A549 (cell line): ENCODE measurements at regions not wholly inside any gene's neighbourhood (a gene's known extent, or its start where the extent isn't known, plus 50 kb on each side); places are given as distances from the start of the nearest gene placed in this dataset.

Experiments used
- ATAC-seq, 2 experiments: fragments of 200-7000 bp in 1 of 2; fragments of >200 bp in 1 of 2; cut with Nextera tagmentation in 1 of 2; cut with Tn5 transposase in 1 of 2; 3 replicates each; pipeline versions ENCODE4 v1.8.0 to v1.9.1; 2018 to 2020; ENCODE audit warnings: mild to moderate bottlenecking in 1 of 2, moderate library complexity in 1 of 2
- CTCF ChIA-PET: fragments of 300-600 bp; sonication (Branson Sonifier 250); formaldehyde crosslinking; extraction: SDS; loops from one replicate; lab custom pipeline; 2021; ENCODE audit warnings: antibody characterized with exemption, inconsistent platforms; lab: Yijun Ruan, JAX
- POLR2A ChIA-PET: fragments of 350-600 bp; formaldehyde crosslinking; extraction: SDS; loops from one replicate; lab custom pipeline; 2021; ENCODE audit warnings: antibody characterized with exemption, inconsistent platforms; lab: Yijun Ruan, JAX
- DNase-seq, 2 experiments: peaks; one replicate each; pipeline versions ENCODE4 v3.0.0 to v3.0.0-alpha.2; 2011 to 2016; ENCODE audit warnings: low read depth in 1 of 2, low spot score in 1 of 2
- FAIRE-seq: peaks from 2 replicates; lab custom pipeline; 2011; peaks lifted over from hg19 to GRCh38; lab: Jason Lieb, UNC
- H3K27ac ChIP-seq, 2 experiments: fragments of >200 bp; sonication (Bioruptor Twin); formaldehyde crosslinking; 3 replicates each; pipeline ENCODE4 v1.5.1; 2016 to 2017
- H3K4me1 ChIP-seq: fragments of >200 bp; sonication (Bioruptor Twin); formaldehyde crosslinking; 3 replicates; pipeline ENCODE4 v1.6.1; 2016
- H3K4me2 ChIP-seq: fragments of >200 bp; sonication (Bioruptor Twin); formaldehyde crosslinking; 3 replicates; pipeline ENCODE4 v1.6.1; 2016
- H3K4me3 ChIP-seq: fragments of >200 bp; sonication (Bioruptor Twin); formaldehyde crosslinking; 3 replicates; pipeline ENCODE4 v1.5.1; 2016
- H3K9me3 ChIP-seq: fragments of >200 bp; sonication (Bioruptor Twin); formaldehyde crosslinking; 3 replicates; pipeline ENCODE4 v1.6.1; 2016
- CBX2 ChIP-seq: fragments of 200-600 bp; sonication (generic); IDR thresholded peaks from 2 replicates; pipeline ENCODE4 v1.6.1; 2016; ENCODE audit warnings: low read depth, mild to moderate bottlenecking, borderline replicate concordance
- EHMT2 ChIP-seq: fragments of 200-600 bp; sonication (generic); IDR thresholded peaks from 2 replicates; pipeline ENCODE4 v1.6.1; 2016; ENCODE audit warnings: antibody characterized with exemption, low read depth, mild to moderate bottlenecking, moderate library complexity
- EP300 ChIP-seq, 2 experiments: fragments of >200 bp; sonication (Bioruptor Twin); formaldehyde crosslinking; IDR thresholded peaks; 2 replicates in 1 of 2; 3 replicates in 1 of 2; pipeline ENCODE4 v1.6.1; 2016 to 2017
- FOXS1 ChIP-seq: fragments of 250-450 bp; sonication (Bioruptor Pico); IDR thresholded peaks from 2 replicates; pipeline ENCODE4 v1.5.0; 2020; ENCODE audit warnings: mild to moderate bottlenecking, moderate library complexity
- GATA3 ChIP-seq: IDR thresholded peaks from 2 replicates; pipeline ENCODE4 v1.6.1; 2012; ENCODE audit warnings: borderline replicate concordance
- NPAS2 ChIP-seq: fragments of 250-450 bp; sonication (Bioruptor Pico); IDR thresholded peaks from 2 replicates; pipeline ENCODE4 v1.8.0; 2022; ENCODE audit warnings: mild to moderate bottlenecking, moderate library complexity, borderline replicate concordance
- PHF8 ChIP-seq: fragments of 200-600 bp; sonication (generic); IDR thresholded peaks from 2 replicates; pipeline ENCODE4 v1.6.1; 2016; ENCODE audit warnings: low read depth, mild to moderate bottlenecking, antibody characterized with exemption, moderate library complexity, borderline replicate concordance
- RAD21 ChIP-seq, 2 experiments: fragments of >200 bp in 1 of 2; sonication (Bioruptor Twin) in 1 of 2; formaldehyde crosslinking in 1 of 2; IDR thresholded peaks in 1 of 2; conservative IDR thresholded peaks in 1 of 2; 2 replicates in 1 of 2; 3 replicates in 1 of 2; pipeline ENCODE4 v1.6.1; 2012 to 2018; ENCODE audit warnings: inconsistent platforms in 1 of 2
- RARB ChIP-seq: fragments of 250-450 bp; sonication (Bioruptor Pico); IDR thresholded peaks from 2 replicates; pipeline ENCODE4 v1.8.0; 2021; ENCODE audit warnings: mild to moderate bottlenecking, moderate library complexity
- SMC3 ChIP-seq: fragments of >200 bp; sonication (Bioruptor Twin); formaldehyde crosslinking; IDR thresholded peaks from 3 replicates; pipeline ENCODE4 v1.6.1; 2018; ENCODE audit warnings: inconsistent platforms
- TP53 ChIP-seq: fragments of 250-450 bp; sonication (Bioruptor Pico); IDR thresholded peaks from 2 replicates; pipeline ENCODE4 v1.5.0; 2021; ENCODE audit warnings: mild to moderate bottlenecking, moderate library complexity
- WGBS: methylation state at CpG from one replicate; pipeline ENCODE4 v1.1.6; 2017; ENCODE audit errors: missing lambda C conversion rate; 5-methylcytosine and 5-hydroxymethylcytosine counted together
- TF ChIP-seq, protein P1 (sequence below): fragments of >200 bp; sonication (Bioruptor Twin); formaldehyde crosslinking; IDR thresholded peaks from 2 replicates; pipeline ENCODE4 v1.6.1; 2016
- TF ChIP-seq, protein P2 (sequence below): fragments of 250-450 bp; sonication (Bioruptor Pico); IDR thresholded peaks from 2 replicates; pipeline ENCODE4 v1.5.0; 2021; ENCODE audit warnings: mild to moderate bottlenecking, moderate library complexity, borderline replicate concordance
- TF ChIP-seq, protein P3 (sequence below): fragments of >200 bp; sonication (Bioruptor Twin); formaldehyde crosslinking; IDR thresholded peaks from 3 replicates; pipeline ENCODE4 v1.6.1; 2016
- TF ChIP-seq, protein P4 (sequence below): fragments of >200 bp; sonication (Bioruptor Twin); formaldehyde crosslinking; IDR thresholded peaks from 3 replicates; pipeline ENCODE4 v1.5.1; 2016
- TF ChIP-seq, protein P5 (sequence below): IDR thresholded peaks from 2 replicates; pipeline ENCODE4 v1.6.1; 2012
- TF ChIP-seq, protein P6 (sequence below): fragments of 150-350 bp; IDR thresholded peaks from 2 replicates; pipeline ENCODE4 v1.6.1; 2014; ENCODE audit warnings: low read depth, mild to moderate bottlenecking, low read length
- TF ChIP-seq, protein P7 (sequence below): fragments of 250-450 bp; sonication (Bioruptor Pico); IDR thresholded peaks from 2 replicates; pipeline ENCODE4 v1.5.0; 2020; ENCODE audit warnings: low read depth, mild to moderate bottlenecking, moderate library complexity

DNA sequence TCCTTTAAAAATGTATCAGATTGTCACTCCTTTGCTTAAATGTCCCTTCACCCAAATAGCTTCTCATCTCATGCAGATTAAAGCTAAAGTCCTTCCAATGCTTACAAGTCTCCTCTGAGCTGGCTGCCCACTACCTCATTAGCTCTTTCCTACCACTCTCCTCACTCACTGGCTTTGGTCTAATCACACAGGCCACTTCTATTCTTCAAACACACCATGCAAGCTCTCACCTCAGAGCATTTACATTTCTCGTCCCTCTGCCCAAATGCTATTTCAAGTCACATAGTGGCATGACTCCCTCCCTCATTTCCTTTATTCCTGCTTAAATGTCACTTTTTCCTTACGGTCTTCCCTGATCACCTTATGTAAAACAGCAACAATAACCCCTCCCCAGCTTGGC lies 110.6 kb upstream of the CMC1 start:
- CTCF ChIA-PET: interaction anchor here (0.7 to 1.6 kb wide), 3 partner anchors 29 to 1280 kb away, joined by 3 to 4 read pairs (median 3); partner anchors contain the start of gene EOMES
- Histone ChIP-seq H3K4me2 (no peak overlapping the region), H3K4me3 (no peak overlapping the region)
- TF ChIP-seq, protein P1, sequence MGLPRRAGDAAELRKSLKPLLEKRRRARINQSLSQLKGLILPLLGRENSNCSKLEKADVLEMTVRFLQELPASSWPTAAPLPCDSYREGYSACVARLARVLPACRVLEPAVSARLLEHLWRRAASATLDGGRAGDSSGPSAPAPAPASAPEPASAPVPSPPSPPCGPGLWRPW: no peak
- TF ChIP-seq, protein P2, sequence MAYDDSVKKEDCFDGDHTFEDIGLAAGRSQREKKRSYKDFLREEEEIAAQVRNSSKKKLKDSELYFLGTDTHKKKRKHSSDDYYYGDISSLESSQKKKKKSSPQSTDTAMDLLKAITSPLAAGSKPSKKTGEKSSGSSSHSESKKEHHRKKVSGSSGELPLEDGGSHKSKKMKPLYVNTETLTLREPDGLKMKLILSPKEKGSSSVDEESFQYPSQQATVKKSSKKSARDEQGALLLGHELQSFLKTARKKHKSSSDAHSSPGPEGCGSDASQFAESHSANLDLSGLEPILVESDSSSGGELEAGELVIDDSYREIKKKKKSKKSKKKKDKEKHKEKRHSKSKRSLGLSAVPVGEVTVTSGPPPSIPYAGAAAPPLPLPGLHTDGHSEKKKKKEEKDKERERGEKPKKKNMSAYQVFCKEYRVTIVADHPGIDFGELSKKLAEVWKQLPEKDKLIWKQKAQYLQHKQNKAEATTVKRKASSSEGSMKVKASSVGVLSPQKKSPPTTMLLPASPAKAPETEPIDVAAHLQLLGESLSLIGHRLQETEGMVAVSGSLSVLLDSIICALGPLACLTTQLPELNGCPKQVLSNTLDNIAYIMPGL (CRISPR knock-in tag): no peak
- TF ChIP-seq, protein P3, sequence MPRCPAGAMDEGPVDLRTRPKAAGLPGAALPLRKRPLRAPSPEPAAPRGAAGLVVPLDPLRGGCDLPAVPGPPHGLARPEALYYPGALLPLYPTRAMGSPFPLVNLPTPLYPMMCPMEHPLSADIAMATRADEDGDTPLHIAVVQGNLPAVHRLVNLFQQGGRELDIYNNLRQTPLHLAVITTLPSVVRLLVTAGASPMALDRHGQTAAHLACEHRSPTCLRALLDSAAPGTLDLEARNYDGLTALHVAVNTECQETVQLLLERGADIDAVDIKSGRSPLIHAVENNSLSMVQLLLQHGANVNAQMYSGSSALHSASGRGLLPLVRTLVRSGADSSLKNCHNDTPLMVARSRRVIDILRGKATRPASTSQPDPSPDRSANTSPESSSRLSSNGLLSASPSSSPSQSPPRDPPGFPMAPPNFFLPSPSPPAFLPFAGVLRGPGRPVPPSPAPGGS: no peak
- TF ChIP-seq RARB: no peak
- no peak for TF ChIP-seq EHMT2
- TF ChIP-seq SMC3: no peak
- TF ChIP-seq, all 56 proteins: peak for 0
- ATAC-seq (no peak), FAIRE-seq (no peak), DNase-seq (no peak)
- Histone ChIP-seq H3K9me3 (no peaks in the 10 kb centered on the region), H3K27ac (no peak overlapping the region), H3K4me1 (no peaks in the 10 kb centered on the region)
- POLR2A ChIA-PET: no interaction called here
- WGBS: 38% methylated on average over 2 of the region's 2 CpGs

DNA sequence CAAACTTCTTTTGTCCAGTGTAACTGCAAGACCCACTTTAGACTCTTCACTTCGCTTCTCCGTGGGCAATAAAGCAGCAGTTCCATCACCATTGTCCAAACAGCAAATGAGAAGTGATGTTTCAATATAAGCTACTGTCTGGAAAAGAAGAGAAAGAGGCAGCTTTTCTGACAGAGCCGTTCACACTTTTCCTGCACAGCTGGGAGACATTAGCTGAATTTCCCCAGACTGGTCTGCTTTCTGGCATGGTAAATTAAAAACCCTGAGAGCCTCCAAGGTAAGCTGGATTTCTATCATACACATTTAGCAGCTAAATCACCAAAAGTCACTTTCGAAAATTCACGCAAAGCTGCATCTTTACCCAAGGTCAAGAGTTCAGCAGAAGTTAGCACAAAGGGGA lies 108.5 kb upstream of the CMC1 start:
- ATAC-seq (no peak), DNase-seq (no peak), FAIRE-seq (no peak)
- no peak overlapping the region for H3K4me2 ChIP-seq
- no peak for TF ChIP-seq PHF8
- no peak for TF ChIP-seq RAD21 (conservative IDR thresholded peaks at IDR 0.05 in 1 of 2, IDR thresholded peaks at IDR 0.05 in 1 of 2)
- no peak for TF ChIP-seq GATA3
- TF ChIP-seq TP53 (CRISPR knock-in tag): no peak
- no peak for TF ChIP-seq NPAS2 (CRISPR knock-in tag)
- TF ChIP-seq, protein P4, sequence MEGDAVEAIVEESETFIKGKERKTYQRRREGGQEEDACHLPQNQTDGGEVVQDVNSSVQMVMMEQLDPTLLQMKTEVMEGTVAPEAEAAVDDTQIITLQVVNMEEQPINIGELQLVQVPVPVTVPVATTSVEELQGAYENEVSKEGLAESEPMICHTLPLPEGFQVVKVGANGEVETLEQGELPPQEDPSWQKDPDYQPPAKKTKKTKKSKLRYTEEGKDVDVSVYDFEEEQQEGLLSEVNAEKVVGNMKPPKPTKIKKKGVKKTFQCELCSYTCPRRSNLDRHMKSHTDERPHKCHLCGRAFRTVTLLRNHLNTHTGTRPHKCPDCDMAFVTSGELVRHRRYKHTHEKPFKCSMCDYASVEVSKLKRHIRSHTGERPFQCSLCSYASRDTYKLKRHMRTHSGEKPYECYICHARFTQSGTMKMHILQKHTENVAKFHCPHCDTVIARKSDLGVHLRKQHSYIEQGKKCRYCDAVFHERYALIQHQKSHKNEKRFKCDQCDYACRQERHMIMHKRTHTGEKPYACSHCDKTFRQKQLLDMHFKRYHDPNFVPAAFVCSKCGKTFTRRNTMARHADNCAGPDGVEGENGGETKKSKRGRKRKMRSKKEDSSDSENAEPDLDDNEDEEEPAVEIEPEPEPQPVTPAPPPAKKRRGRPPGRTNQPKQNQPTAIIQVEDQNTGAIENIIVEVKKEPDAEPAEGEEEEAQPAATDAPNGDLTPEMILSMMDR: no peak
- TF ChIP-seq CBX2: no peak
- no peak for TF ChIP-seq EP300 (IDR thresholded peaks at IDR 0.05)
- TF ChIP-seq RARB: no peak
- TF ChIP-seq, protein P1: no peak
- TF ChIP-seq, protein P5, sequence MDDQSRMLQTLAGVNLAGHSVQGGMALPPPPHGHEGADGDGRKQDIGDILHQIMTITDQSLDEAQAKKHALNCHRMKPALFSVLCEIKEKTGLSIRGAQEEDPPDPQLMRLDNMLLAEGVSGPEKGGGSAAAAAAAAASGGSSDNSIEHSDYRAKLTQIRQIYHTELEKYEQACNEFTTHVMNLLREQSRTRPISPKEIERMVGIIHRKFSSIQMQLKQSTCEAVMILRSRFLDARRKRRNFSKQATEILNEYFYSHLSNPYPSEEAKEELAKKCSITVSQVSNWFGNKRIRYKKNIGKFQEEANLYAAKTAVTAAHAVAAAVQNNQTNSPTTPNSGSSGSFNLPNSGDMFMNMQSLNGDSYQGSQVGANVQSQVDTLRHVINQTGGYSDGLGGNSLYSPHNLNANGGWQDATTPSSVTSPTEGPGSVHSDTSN: no peak
- TF ChIP-seq EHMT2: no peak
- no peak for TF ChIP-seq FOXS1
- TF ChIP-seq, protein P6, sequence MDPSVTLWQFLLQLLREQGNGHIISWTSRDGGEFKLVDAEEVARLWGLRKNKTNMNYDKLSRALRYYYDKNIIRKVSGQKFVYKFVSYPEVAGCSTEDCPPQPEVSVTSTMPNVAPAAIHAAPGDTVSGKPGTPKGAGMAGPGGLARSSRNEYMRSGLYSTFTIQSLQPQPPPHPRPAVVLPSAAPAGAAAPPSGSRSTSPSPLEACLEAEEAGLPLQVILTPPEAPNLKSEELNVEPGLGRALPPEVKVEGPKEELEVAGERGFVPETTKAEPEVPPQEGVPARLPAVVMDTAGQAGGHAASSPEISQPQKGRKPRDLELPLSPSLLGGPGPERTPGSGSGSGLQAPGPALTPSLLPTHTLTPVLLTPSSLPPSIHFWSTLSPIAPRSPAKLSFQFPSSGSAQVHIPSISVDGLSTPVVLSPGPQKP: no peak
- TF ChIP-seq, protein P7, sequence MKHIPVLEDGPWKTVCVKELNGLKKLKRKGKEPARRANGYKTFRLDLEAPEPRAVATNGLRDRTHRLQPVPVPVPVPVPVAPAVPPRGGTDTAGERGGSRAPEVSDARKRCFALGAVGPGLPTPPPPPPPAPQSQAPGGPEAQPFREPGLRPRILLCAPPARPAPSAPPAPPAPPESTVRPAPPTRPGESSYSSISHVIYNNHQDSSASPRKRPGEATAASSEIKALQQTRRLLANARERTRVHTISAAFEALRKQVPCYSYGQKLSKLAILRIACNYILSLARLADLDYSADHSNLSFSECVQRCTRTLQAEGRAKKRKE (CRISPR knock-in tag): no peak
- ChIA-PET CTCF (no interaction called here), POLR2A (no interaction called here)
- H3K4me1 ChIP-seq: no peaks in the 10 kb centered on the region
- no peaks in the 10 kb centered on the region for H3K9me3 ChIP-seq
- no peak overlapping the region for H3K4me3 ChIP-seq
- 43% methylated on average over 5 of the region's 5 CpGs for WGBS
- H3K27ac ChIP-seq: no peak overlapping the region
